Fibroblast of lung (primary cell): ENCODE measurements at regions not wholly inside any gene's neighbourhood (a gene's known extent, or its start where the extent isn't known, plus 50 kb on each side); places are given as distances from the start of the nearest gene placed in this dataset.

Source experiments
- EZH2 ChIP-seq: IDR thresholded peaks from 2 replicates; pipeline ENCODE4 v1.5.1; 2012; ENCODE audit warnings: low read length, control low read depth, mild to moderate bottlenecking; ENCODE audit errors: missing control alignments
- TF ChIP-seq, protein P1 (sequence below), 2 donors: IDR thresholded peaks in 1 of 2; conservative IDR thresholded peaks in 1 of 2; 1 replicate in 1 of 2; 2 replicates in 1 of 2; pipeline ENCODE4 v1.5.1; 2011 to 2012; ENCODE audit warnings: low read length in 2 of 2, control low read depth in 1 of 2, inconsistent platforms in 1 of 2, low read depth in 1 of 2, mild to moderate bottlenecking in 1 of 2

DNA sequence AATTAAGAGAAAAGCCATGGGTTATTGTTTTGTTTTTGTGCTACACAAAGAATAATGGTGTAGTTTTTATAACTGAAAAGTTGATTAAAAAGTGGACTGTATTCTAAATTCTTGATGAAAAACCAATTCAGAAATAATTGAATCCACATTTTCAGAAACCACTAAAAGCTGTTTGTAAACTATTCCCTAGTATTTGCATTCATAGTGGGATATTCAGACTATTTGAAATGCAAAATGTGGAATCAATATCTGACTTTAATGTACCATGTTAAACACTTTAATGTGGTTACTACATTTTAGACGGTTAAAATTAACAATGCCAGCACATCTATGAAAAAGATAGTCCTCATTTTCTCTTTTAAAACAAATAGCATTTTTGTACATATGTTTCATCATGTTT, 104.6 kb downstream of the ZIC4 start:
- TF ChIP-seq, protein P1, sequence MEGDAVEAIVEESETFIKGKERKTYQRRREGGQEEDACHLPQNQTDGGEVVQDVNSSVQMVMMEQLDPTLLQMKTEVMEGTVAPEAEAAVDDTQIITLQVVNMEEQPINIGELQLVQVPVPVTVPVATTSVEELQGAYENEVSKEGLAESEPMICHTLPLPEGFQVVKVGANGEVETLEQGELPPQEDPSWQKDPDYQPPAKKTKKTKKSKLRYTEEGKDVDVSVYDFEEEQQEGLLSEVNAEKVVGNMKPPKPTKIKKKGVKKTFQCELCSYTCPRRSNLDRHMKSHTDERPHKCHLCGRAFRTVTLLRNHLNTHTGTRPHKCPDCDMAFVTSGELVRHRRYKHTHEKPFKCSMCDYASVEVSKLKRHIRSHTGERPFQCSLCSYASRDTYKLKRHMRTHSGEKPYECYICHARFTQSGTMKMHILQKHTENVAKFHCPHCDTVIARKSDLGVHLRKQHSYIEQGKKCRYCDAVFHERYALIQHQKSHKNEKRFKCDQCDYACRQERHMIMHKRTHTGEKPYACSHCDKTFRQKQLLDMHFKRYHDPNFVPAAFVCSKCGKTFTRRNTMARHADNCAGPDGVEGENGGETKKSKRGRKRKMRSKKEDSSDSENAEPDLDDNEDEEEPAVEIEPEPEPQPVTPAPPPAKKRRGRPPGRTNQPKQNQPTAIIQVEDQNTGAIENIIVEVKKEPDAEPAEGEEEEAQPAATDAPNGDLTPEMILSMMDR (conservative IDR thresholded peaks at IDR 0.05 in 1 of 2, IDR thresholded peaks at IDR 0.05 in 1 of 2; ENCODE audit: low read depth in 1 of 2, low read length in 2 of 2), result no peak
- TF ChIP-seq EZH2, result no peak
